ENCODE measurements at regions not wholly inside any gene's neighbourhood (a gene's known extent, or its start where the extent isn't known, plus 50 kb on each side); places are given as distances from the start of the nearest gene placed in this dataset.

DNA sequence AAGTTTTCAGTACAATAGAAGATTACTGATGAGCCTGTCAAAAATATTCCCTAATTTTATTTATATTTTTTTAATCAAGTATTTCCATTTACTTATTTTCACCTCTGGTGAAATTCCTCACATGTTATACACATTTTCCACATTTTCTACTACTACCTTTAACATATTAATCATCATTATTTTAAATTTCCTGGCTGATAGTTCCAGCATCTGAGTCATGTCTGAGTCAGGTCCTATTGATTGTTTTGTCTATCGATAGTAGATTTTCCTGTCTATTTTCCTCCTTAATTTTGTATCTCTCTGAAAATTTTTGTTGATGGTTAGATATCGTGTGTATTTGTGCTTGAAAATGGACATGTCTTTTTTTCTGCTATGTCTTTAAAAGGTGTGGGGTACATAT is 211.8 kb upstream of the DSEL start:
- ChIA-PET CTCF (no interaction called here), POLR2A (ENCODE audit: unreplicated experiment) (no interaction called here)
- DNase-seq: no peak
- TF ChIP-seq, protein P1, sequence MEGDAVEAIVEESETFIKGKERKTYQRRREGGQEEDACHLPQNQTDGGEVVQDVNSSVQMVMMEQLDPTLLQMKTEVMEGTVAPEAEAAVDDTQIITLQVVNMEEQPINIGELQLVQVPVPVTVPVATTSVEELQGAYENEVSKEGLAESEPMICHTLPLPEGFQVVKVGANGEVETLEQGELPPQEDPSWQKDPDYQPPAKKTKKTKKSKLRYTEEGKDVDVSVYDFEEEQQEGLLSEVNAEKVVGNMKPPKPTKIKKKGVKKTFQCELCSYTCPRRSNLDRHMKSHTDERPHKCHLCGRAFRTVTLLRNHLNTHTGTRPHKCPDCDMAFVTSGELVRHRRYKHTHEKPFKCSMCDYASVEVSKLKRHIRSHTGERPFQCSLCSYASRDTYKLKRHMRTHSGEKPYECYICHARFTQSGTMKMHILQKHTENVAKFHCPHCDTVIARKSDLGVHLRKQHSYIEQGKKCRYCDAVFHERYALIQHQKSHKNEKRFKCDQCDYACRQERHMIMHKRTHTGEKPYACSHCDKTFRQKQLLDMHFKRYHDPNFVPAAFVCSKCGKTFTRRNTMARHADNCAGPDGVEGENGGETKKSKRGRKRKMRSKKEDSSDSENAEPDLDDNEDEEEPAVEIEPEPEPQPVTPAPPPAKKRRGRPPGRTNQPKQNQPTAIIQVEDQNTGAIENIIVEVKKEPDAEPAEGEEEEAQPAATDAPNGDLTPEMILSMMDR (conservative IDR thresholded peaks at IDR 0.05): no peak
- TF ChIP-seq EZH2 (IDR thresholded peaks at IDR 0.05; ENCODE audit: low read depth): no peak
- Histone ChIP-seq H3K4me3 (no peak overlapping the region), H3K27me3 (ENCODE audit: insufficient read depth, low read depth) (no peaks in the 10 kb centered on the region), H3K4me2 (no peak overlapping the region), H4K20me1 (ENCODE audit: insufficient read depth) (no peaks in the 10 kb centered on the region), H3K9me3 (ENCODE audit: insufficient read depth, low read depth) (peaks cover 4% of the 10 kb centered on the region; the same call in 1 of the 2 replicates), H3K79me2 (ENCODE audit: low read depth) (no peaks in the 10 kb centered on the region), H3K9me2 (ENCODE audit: insufficient read depth) (no peaks in the 10 kb centered on the region), H3K36me3 (ENCODE audit: low read depth) (no peaks in the 10 kb centered on the region), H2AFZ (no peak overlapping the region), H3K4me1 (replicated peaks; ENCODE audit: insufficient read depth) (no peaks in the 10 kb centered on the region), H3K27ac (no peak overlapping the region), H3F3A (ENCODE audit: insufficient read depth, low read depth) (no peaks in the 10 kb centered on the region; the same call in 1 of the 2 replicates)
- intact Hi-C loops (cut with micrococcal nuclease; ENCODE audit: unreplicated experiment): no loop called here
- no TSS peak for BruUV-seq (replicated peaks)

DNA sequence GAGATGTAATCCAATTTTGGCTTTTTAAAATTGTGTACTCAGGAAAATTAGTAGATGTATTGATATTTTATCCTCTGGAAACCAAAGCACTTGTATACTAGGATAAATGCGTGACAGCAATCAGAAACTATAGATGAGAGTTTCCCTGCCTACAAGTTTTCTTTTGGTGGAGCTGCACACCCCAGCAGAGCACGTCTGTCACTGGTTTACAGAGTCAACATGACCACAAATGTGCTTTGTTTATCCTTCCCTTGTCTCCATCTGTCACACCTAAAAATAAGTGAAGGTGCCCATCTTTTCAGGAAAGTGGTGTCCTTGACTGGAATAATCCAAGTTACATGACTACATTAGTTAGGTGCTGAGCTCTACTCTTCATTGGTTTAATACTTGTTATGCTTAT is 210.4 kb upstream of the DSEL start:
- intact Hi-C loops (cut with micrococcal nuclease; ENCODE audit: unreplicated experiment): no loop called here
- POLR2A ChIA-PET (ENCODE audit: unreplicated experiment): no interaction called here

DNA sequence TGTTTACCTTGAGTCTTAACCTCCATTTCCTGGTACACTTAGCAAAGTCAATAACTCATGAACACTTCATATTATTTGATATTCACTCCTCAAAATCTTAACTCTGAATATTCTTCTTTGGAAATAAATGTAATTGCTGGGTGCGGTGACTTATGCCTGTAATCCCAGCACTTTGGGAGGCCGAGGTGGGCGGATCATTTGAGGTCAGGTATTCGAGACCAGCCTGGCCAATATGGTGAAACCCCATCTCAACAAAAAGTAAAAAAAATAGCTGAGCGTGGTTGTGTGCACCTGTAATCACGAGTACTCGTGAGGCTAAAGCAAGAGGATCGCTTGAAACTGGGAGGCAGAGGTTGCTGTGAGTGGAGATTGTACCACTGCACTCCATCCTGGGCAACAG is 201.3 kb upstream of the DSEL start:
- no TSS peak for BruUV-seq (replicated peaks)
- no peaks in the 10 kb centered on the region for H3K4me1 ChIP-seq (replicated peaks; ENCODE audit: insufficient read depth)
- H2AFZ ChIP-seq: peak overlapping the region; percentile 52
- CTCF ChIA-PET: no interaction called here
- POLR2A ChIA-PET (ENCODE audit: unreplicated experiment): no interaction called here
- no peaks in the 10 kb centered on the region for H3K9me3 ChIP-seq (ENCODE audit: insufficient read depth, low read depth)
- intact Hi-C loops (cut with micrococcal nuclease; ENCODE audit: unreplicated experiment): loop anchor here (10.0 kb wide), 1 partner anchor 203 kb away; the partner anchor contains the start of gene DSEL
- no peak overlapping the region for H3K4me2 ChIP-seq
- no peaks in the 10 kb centered on the region for H3K9me2 ChIP-seq (ENCODE audit: insufficient read depth)
- no peaks in the 10 kb centered on the region for H3K36me3 ChIP-seq (ENCODE audit: low read depth)
- H4K20me1 ChIP-seq (ENCODE audit: insufficient read depth): no peaks in the 10 kb centered on the region
- no peak for DNase-seq
- H3F3A ChIP-seq (ENCODE audit: insufficient read depth, low read depth): no peaks in the 10 kb centered on the region
- no peak overlapping the region for H3K4me3 ChIP-seq
- TF ChIP-seq, protein P1 (conservative IDR thresholded peaks at IDR 0.05): no peak
- TF ChIP-seq EZH2 (IDR thresholded peaks at IDR 0.05; ENCODE audit: low read depth): no peak
- H3K79me2 ChIP-seq (ENCODE audit: low read depth): no peaks in the 10 kb centered on the region
- H3K27ac ChIP-seq: no peak overlapping the region
- no peaks in the 10 kb centered on the region for H3K27me3 ChIP-seq (ENCODE audit: insufficient read depth, low read depth)

More for the DNA sequence above, 210.4 kb upstream of the DSEL start:
- no peaks in the 10 kb centered on the region for H3K4me1 ChIP-seq (replicated peaks; ENCODE audit: insufficient read depth)
- no peaks in the 10 kb centered on the region for H3K79me2 ChIP-seq (ENCODE audit: low read depth)
- H2AFZ ChIP-seq: no peak overlapping the region
- H3K36me3 ChIP-seq (ENCODE audit: low read depth): no peaks in the 10 kb centered on the region
- H3F3A ChIP-seq (ENCODE audit: insufficient read depth, low read depth): no peaks in the 10 kb centered on the region; the same call in 1 of the 2 replicates
- DNase-seq: no peak
- CTCF ChIA-PET: no interaction called here
- BruUV-seq (replicated peaks): no TSS peak
- no peak for TF ChIP-seq EZH2 (IDR thresholded peaks at IDR 0.05; ENCODE audit: low read depth)
- TF ChIP-seq, protein P1 (conservative IDR thresholded peaks at IDR 0.05): no peak
- no peaks in the 10 kb centered on the region for H3K27me3 ChIP-seq (ENCODE audit: insufficient read depth, low read depth)
- no peak overlapping the region for H3K4me3 ChIP-seq
- H4K20me1 ChIP-seq (ENCODE audit: insufficient read depth): no peaks in the 10 kb centered on the region
- H3K27ac ChIP-seq: no peak overlapping the region
- H3K9me3 ChIP-seq (ENCODE audit: insufficient read depth, low read depth): peaks cover 4% of the 10 kb centered on the region; the same call in 1 of the 2 replicates
- H3K9me2 ChIP-seq (ENCODE audit: insufficient read depth): no peaks in the 10 kb centered on the region
- H3K4me2 ChIP-seq: no peak overlapping the region
